Limb (tissue), 2 donors: ENCODE measurements at regions not wholly inside any gene's neighbourhood (a gene's known extent, or its start where the extent isn't known, plus 50 kb on each side); places are given as distances from the start of the nearest gene placed in this dataset.
"Not testable (repeated sequence)": the region's sequence is repeated elsewhere in the genome, so short reads cannot be mapped to it uniquely, and the experiment has no call there.

Experiments
- DNase-seq, 2 donors: peaks; one replicate each; pipeline ENCODE4 v3.0.0-alpha.2; 2016; ENCODE audit errors: extremely low spot score in 2 of 2

- no peak for DNase-seq
Measured at GRCh38 chr5:51559339-51559738, 176.1 kb downstream of the ISL1 start.

GRCh38 chr5:51559921-51560658, 176.8 kb downstream of the ISL1 start:
- no peak for DNase-seq

- no peak for DNase-seq
Measured at GRCh38 chr5:51566953-51567352, 183.7 kb downstream of the ISL1 start.

GRCh38 chr5:51567636-51568035, 184.4 kb downstream of the ISL1 start:
- DNase-seq: no peak

- DNase-seq: no peak
Measured at GRCh38 chr5:51573835-51574234, 190.6 kb downstream of the ISL1 start.

- no peak for DNase-seq
Measured at GRCh38 chr5:51582871-51583394, 199.7 kb downstream of the ISL1 start.

GRCh38 chr5:51598026-51598425, 214.8 kb downstream of the ISL1 start:
- no peak for DNase-seq

- peak in 1 of 2 donors; percentile 10 for DNase-seq
Measured at GRCh38 chr5:51599587-51599986, 216.3 kb downstream of the ISL1 start.

GRCh38 chr5:51604324-51604723, 221.1 kb downstream of the ISL1 start:
- no peak for DNase-seq

- no peak for DNase-seq
Measured at GRCh38 chr5:51606921-51607320, 223.7 kb downstream of the ISL1 start.

GRCh38 chr5:51618234-51618633, 235.0 kb downstream of the ISL1 start:
- no peak for DNase-seq

- DNase-seq: no peak
Measured at GRCh38 chr5:51621156-51621555, 237.9 kb downstream of the ISL1 start.

- no peak for DNase-seq
Measured at GRCh38 chr5:51622161-51622790, 239.0 kb downstream of the ISL1 start.

- no peak for DNase-seq
Measured at GRCh38 chr5:51625224-51625968, 242.1 kb downstream of the ISL1 start.

GRCh38 chr5:51632027-51632426, 248.8 kb downstream of the ISL1 start:
- no peak for DNase-seq

- peak; percentile 50 to 67 for DNase-seq
Measured at GRCh38 chr5:51632793-51633192, 249.5 kb downstream of the ISL1 start.

GRCh38 chr5:51636973-51637372, 253.7 kb downstream of the ISL1 start:
- DNase-seq: not testable (repeated sequence)

- no peak for DNase-seq
Measured at GRCh38 chr5:51644976-51645375, 261.7 kb downstream of the ISL1 start.

GRCh38 chr5:51646482-51646881, 263.2 kb downstream of the ISL1 start:
- DNase-seq: no peak

GRCh38 chr5:51650824-51651223, 267.6 kb downstream of the ISL1 start:
- DNase-seq: no peak

GRCh38 chr5:51651476-51651875, 268.2 kb downstream of the ISL1 start:
- DNase-seq: no peak

- DNase-seq: no peak
Measured at GRCh38 chr5:51651889-51652288, 268.6 kb downstream of the ISL1 start.
